ENCODE measurements at regions not wholly inside any gene's neighbourhood (a gene's known extent, or its start where the extent isn't known, plus 50 kb on each side); places are given as distances from the start of the nearest gene placed in this dataset.

GRCh38 chr1:29836651-29837646 is 600.6 kb downstream of the PTPRU start:
- no peak for DNase-seq (ENCODE audit: low spot score)

GRCh38 chr1:29835874-29836273 is 599.6 kb downstream of the PTPRU start:
- no peak for DNase-seq (ENCODE audit: low spot score)

- no peak for DNase-seq (ENCODE audit: low spot score)
These were observed 599.1 kb downstream of the PTPRU start for GRCh38 chr1:29835406-29835805.

- no peak for DNase-seq (ENCODE audit: low spot score)
These were observed 597.3 kb downstream of the PTPRU start for GRCh38 chr1:29833581-29833980.

- no peak for DNase-seq (ENCODE audit: low spot score)
These were observed 596.6 kb downstream of the PTPRU start for GRCh38 chr1:29832936-29833335.

GRCh38 chr1:29832471-29832870 is 596.1 kb downstream of the PTPRU start:
- DNase-seq (ENCODE audit: low spot score), result no peak

DNA sequence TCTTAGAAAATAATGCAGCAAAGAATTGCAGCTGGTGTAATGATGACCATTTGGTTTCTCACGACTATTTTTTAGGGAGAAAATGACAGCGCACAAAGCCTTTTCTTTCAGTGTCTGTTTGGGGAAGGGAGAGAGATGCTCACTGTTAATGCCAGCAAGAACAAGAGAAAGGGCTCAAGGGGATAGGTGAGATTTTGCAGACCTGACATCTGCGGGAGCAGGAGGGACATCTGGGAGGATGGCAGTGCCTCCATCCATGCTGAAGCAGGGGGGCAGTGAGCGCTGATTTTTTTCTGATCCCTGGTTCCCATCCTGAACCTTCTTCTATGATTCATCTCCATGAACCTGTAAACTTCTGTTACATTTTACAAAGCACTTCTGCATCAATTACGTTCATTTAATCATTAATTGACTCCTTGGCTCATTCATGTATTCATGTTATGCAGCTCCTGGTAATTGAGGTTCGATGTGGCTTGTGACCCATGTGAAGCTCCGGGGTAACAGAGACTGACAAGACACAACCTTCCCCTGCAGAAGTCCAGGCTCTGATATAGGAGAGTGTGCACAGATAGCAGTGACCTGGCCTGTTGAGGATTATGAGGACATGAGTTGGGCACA is 595.3 kb downstream of the PTPRU start:
- DNase-seq (ENCODE audit: low spot score), result no peak

DNA sequence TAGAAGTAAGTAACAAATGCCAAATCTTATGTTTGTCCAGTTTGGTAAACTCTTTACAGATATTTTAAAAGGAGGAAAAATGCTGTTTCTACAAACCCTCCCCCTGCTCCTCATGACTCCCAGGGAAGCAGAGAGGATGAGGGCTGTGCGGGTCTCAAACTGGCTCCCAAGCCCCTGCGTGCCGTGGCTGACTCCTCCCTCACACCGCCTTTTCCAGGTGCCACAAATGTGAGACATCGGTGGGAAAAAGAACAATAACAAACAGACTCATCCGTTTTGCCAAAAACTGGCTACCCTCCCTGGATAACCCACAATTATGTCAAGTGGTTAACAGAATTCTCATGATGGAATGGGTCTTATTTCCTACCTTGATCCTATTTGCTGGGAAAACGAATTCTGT is 594.6 kb downstream of the PTPRU start:
- no peak for DNase-seq (ENCODE audit: low spot score)

GRCh38 chr1:29830383-29830782 is 594.1 kb downstream of the PTPRU start:
- no peak for DNase-seq (ENCODE audit: low spot score)

GRCh38 chr1:29829448-29830344 is 593.4 kb downstream of the PTPRU start:
- DNase-seq (ENCODE audit: low spot score), result no peak

- DNase-seq (ENCODE audit: low spot score), result no peak
These were observed 592.5 kb downstream of the PTPRU start for GRCh38 chr1:29828526-29829447.

- no peak for DNase-seq (ENCODE audit: low spot score)
These were observed 591.6 kb downstream of the PTPRU start for GRCh38 chr1:29827801-29828525.

- DNase-seq (ENCODE audit: low spot score), result no peak
These were observed 591.0 kb downstream of the PTPRU start for GRCh38 chr1:29827237-29827750.

- DNase-seq (ENCODE audit: low spot score), result no peak
These were observed 590.3 kb downstream of the PTPRU start for GRCh38 chr1:29826646-29827045.

- DNase-seq (ENCODE audit: low spot score), result no peak
These were observed 589.7 kb downstream of the PTPRU start for GRCh38 chr1:29825941-29826415.

DNA sequence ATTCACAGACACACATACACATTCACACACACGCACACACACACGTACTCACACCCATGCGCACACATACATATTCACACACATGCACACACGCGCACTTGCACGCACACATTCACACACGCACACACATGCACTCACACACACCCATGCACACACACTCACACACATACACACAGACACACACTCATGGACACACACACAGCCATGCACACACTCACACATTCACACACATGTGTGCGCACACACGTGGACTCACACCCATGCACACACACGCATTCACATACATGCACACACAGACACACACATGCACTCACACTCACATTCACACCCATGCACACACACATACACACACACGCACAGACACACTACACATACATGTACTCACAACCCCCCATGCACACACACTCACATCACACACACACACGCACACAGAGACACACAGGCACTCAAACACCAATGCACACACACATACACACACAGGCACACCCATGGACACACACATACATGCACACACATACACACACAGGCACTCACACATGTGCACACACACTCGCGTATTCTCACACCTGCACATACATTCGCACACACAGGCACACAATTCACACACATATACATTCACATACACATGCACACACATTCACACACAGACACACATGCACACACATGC is 589.1 kb downstream of the PTPRU start:
- no peak for DNase-seq (ENCODE audit: low spot score)

- DNase-seq (ENCODE audit: low spot score), result no peak
These were observed 588.4 kb downstream of the PTPRU start for GRCh38 chr1:29824511-29825273.

DNA sequence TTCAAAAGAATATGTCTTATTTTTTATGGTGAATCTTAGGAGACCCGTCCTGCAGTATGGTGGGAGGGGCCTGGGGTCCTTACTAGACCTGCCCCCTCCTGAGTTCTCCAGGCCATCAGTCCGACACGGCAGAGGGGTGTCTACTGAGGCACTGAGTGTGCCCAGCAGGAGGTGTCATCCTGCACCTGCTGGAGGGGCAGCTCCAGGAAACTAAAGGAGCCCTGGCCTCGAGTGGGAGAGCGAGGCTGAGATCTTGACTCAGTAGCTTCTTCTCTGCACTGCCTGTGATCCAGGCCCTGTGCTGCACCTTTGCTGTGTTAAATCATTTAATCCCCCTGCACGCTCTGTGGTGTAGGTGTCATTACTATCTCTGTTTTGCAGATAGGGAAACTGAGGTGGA is 587.7 kb downstream of the PTPRU start:
- no peak for DNase-seq (ENCODE audit: low spot score)

- no peak for DNase-seq (ENCODE audit: low spot score)
These were observed 587.2 kb downstream of the PTPRU start for GRCh38 chr1:29823561-29823960.
